ENCODE measurements at regions not wholly inside any gene's neighbourhood (a gene's known extent, or its start where the extent isn't known, plus 50 kb on each side); places are given as distances from the start of the nearest gene placed in this dataset.

DNA sequence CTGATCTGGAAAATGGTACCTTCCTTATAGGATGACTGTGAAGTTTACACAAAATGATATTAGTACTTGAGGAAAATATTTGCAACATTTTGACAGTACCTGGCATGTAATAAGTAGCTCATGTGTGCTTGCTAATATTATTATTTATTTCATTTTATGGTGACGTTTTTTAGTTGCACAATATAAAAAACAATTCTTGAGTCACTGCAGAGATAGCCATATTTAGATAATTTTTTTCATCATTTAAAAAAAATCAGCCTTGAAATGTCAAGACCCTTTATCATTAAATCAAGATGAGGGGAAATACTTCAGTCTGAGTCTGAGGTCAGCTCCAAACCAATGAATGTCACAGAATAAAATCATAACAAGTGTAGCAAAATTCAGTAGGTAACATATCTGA, 196.8 kb upstream of the RUNX1 start:
- peak overlapping the region in 1 of 12 donors; percentile 38 for H3K27ac ChIP-seq
- DNase-seq = no peak
- no peaks in the 10 kb centered on the region for H3K9me3 ChIP-seq
- no peaks in the 10 kb centered on the region for H3K27me3 ChIP-seq
- ATAC-seq = no peak
- H3K4me3 ChIP-seq = no peak overlapping the region
- TF ChIP-seq, protein P1, sequence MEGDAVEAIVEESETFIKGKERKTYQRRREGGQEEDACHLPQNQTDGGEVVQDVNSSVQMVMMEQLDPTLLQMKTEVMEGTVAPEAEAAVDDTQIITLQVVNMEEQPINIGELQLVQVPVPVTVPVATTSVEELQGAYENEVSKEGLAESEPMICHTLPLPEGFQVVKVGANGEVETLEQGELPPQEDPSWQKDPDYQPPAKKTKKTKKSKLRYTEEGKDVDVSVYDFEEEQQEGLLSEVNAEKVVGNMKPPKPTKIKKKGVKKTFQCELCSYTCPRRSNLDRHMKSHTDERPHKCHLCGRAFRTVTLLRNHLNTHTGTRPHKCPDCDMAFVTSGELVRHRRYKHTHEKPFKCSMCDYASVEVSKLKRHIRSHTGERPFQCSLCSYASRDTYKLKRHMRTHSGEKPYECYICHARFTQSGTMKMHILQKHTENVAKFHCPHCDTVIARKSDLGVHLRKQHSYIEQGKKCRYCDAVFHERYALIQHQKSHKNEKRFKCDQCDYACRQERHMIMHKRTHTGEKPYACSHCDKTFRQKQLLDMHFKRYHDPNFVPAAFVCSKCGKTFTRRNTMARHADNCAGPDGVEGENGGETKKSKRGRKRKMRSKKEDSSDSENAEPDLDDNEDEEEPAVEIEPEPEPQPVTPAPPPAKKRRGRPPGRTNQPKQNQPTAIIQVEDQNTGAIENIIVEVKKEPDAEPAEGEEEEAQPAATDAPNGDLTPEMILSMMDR (IDR thresholded peaks at IDR 0.05) = no peak
- no peak for TF ChIP-seq POLR2A (IDR thresholded peaks at IDR 0.05)
- H3K36me3 ChIP-seq = no peaks in the 10 kb centered on the region
- peaks cover 0 to 15% (median 0%) of the 10 kb centered on the region in 12 donors for H3K4me1 ChIP-seq
- WGBS, 4 donors = 40 to 62% (median 50%) methylated on average over 1 of the region's 1 CpG
- intact Hi-C loops (cut with DNase I) = loop anchor here in 1 of 10 donors (2.0 kb wide), 1 partner anchor 39 kb away; no protein-coding TSS in a partner anchor

DNA sequence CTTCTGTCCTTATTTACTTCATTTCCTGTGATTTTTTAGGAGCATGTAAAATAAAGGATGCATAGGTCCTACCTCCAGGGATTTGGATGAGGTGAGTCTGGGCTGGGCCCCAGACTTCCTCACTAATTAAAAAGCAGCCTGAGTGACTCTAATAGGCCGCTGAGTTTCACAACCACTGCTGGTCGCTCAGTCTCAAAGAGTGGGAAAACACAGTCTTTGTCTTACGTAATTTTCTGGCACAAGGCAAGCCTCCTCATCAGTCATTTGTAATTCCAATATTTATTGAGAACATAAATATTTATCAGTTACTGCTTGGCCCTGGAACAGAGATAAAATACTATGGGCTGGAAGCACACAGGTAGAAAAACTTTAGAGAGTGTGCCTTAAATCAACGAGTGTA, 195.4 kb upstream of the RUNX1 start:
- Histone ChIP-seq H3K27ac (no peak overlapping the region), H3K36me3 (no peaks in the 10 kb centered on the region), H3K4me3 (no peak overlapping the region), H3K9me3 (no peaks in the 10 kb centered on the region), H3K27me3 (no peaks in the 10 kb centered on the region), H3K4me1 (peaks cover 0 to 15% (median 0%) of the 10 kb centered on the region in 12 donors)
- ATAC-seq (no peak), DNase-seq (no peak)
- intact Hi-C loops (cut with DNase I) = loop anchor here in 1 of 10 donors (2.0 kb wide), 1 partner anchor 38 kb away; no protein-coding TSS in a partner anchor
- WGBS, 4 donors = 71 to 83% (median 80%) methylated on average over 4 of the region's 4 CpGs
- no peak for TF ChIP-seq POLR2A (IDR thresholded peaks at IDR 0.05)
- TF ChIP-seq, protein P1 (IDR thresholded peaks at IDR 0.05) = no peak

DNA sequence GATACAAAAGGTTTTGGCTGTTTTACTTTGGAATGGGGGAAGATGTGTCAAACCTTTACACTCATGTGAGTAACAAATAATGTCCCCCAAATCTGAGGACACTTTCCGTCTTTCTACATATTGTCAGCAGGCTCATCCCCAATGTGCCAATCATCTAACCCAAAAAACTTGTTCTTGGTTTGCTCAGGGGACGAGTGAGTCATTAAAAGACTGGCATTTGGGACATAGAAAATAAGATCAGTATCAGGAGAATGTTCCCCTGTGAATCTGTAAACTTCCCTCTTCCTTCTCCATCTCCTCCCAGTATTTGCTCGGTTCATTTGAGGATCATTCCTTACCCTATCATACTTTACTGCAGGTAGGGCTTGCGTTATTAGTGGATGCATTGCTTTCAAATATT, 194.1 kb upstream of the RUNX1 start:
- H3K27me3 ChIP-seq = no peaks in the 10 kb centered on the region
- intact Hi-C loops (cut with DNase I) = no loop called here
- ATAC-seq (no peak), DNase-seq (no peak)
- H3K4me3 ChIP-seq = no peak overlapping the region
- WGBS, 4 donors = 81 to 83% (median 82%) methylated on average over 4 of the region's 4 CpGs
- no peak overlapping the region for H3K27ac ChIP-seq
- TF ChIP-seq, protein P1 (IDR thresholded peaks at IDR 0.05) = no peak
- no peak for TF ChIP-seq POLR2A (IDR thresholded peaks at IDR 0.05)
- no peaks in the 10 kb centered on the region for H3K9me3 ChIP-seq
- H3K36me3 ChIP-seq = no peaks in the 10 kb centered on the region
- peaks cover 0 to 20% (median 0%) of the 10 kb centered on the region in 12 donors for H3K4me1 ChIP-seq

DNA sequence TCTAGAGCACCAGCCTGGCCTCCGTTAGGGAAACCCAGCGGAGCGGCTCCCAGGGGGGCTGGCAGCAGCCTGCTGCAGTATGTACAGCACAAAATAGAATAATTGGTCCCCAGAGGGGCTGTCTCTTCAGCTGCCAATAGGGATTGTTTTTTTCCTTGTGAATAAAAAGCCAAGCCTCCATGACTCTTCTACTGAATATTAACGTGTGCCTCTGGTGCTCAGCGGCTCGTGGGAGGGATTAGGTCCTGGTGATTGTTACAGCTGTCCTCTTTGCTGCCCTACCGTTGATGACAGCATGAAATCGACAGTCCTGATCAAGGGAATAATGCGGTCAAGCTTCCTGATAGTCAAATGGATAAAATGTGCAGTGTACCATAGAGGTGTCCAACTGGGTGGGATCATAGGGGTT, 190.7 kb upstream of the RUNX1 start:
- TF ChIP-seq, protein P1 (IDR thresholded peaks at IDR 0.05) = no peak
- TF ChIP-seq POLR2A (IDR thresholded peaks at IDR 0.05) = no peak
- Histone ChIP-seq H3K4me3 (peak overlapping the region in 2 of 12 donors; percentile 5 to 17), H3K36me3 (no peaks in the 10 kb centered on the region), H3K4me1 (peaks cover 0 to 10% (median 0%) of the 10 kb centered on the region in 12 donors), H3K27ac (peak overlapping the region in 1 of 12 donors; percentile 35), H3K9me3 (peaks cover 0 to 12% (median 0%) of the 10 kb centered on the region in 12 donors), H3K27me3 (no peaks in the 10 kb centered on the region)
- 28 to 39% (median 37%) methylated on average over 9 of the region's 9 CpGs for WGBS, 4 donors
- peak in 1 of 5 donors; percentile 34 for DNase-seq
- intact Hi-C loops (cut with DNase I) = no loop called here
- peak in 1 of 4 donors; percentile 26 for ATAC-seq

Data from heart left ventricle (tissue), 16 donors.